DMS153 (cell line): ENCODE measurements at regions not wholly inside any gene's neighbourhood (a gene's known extent, or its start where the extent isn't known, plus 50 kb on each side); places are given as distances from the start of the nearest gene placed in this dataset.
"Not testable (repeated sequence)": the region's sequence is repeated elsewhere in the genome, so short reads cannot be mapped to it uniquely, and the experiment has no call there.

ENCODE experiments used
- DNase-seq: peaks from one replicate; lab custom pipeline; 2025; lab: John Stamatoyannopoulos, UW

DNA sequence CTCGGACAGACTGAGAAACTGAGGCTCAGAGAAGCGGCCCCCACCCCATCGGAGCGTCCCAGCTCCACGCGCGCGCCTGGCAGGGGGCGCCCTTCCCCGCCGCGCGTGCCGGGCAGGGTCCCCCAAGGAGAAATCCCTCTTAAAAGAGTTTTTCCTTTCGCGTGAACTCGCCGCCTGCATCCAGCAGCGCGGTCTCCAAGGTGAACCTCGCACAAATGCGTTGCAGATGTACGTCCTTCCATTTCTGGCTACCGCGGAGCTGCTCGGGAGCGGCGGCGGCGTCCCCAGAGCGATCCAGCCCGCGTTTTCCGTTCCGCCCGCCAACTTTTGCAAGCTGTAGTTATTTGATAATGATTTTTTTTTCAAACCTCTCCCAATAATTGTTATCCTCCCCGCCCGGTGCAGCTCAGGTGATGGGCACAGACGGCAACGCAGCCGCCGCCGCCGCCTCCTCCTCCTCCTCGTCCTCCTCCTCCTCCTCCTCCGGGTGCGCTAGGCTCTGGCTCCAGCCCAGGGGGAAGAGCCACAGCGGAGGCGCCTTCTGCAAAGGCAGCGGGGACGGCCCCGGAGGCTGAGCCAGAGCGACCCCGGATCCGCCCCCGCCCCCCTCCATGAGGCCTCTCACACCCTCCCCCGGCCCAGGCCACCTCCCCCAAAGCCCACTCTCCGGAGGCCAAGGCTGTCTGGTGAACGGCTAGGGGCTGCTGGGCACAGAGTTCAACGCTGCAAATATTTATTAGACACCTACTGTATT is 74.0 kb upstream of the CUX1 start:
- DNase-seq, result no peak

DNA sequence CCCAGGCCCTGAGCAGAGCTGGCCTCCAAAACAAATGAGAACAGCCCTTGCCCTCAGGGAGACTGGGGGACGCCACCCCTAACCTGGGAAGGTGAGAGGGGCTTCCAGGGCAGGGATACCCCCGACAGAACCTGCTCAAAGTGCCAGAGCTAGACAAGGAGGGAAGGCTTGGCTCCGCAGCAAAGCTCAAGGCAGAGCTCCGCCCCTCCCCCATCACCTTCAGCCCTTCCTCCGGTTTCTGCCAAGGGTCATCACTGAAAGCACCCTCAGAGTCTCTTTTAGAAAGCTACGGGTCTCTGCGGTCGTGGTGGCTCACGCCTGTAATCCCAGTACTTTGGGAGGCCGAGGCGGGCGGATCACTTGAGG is 73.4 kb upstream of the CUX1 start:
- no peak for DNase-seq

DNA sequence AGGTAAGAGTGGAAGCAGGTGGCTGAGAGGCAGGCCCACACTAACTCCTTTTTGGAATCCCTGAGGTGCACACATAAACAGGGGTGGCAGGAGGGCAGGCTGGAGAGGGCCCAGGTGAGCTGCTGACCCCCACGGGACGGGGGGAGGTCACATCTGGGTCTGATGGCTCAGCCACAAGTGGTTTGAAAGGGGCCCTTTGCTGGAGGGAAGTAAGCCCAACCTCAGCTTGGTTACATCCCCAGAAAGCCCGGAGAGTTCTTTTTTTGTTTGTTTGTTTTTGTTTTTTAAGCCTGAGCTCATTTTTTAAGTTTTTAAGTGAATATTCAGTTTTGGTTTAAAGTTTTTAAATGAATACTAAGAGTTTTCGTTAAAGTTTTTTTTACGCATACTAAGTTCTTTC is 72.8 kb upstream of the CUX1 start:
- DNase-seq, result no peak

DNA sequence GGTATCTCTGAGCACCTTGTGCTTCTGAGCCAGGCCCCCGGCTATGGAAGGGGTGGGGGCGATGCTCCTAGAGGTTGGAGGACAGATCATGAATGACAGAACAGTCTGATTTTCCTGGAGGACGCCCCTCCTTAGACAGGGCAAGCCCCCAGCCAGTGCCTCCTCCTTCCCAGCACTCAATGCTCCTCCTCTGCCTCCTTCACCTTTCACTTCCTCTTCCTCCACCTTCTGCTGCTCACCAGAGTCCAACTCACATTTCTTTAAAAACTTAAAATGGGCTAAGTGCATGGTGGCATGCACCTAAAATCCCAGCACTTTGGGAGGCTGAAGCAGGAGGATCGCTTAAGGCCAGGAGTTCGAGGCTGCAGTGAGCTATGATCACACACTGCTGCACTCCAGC is 71.1 kb upstream of the CUX1 start:
- DNase-seq, result no peak

DNA sequence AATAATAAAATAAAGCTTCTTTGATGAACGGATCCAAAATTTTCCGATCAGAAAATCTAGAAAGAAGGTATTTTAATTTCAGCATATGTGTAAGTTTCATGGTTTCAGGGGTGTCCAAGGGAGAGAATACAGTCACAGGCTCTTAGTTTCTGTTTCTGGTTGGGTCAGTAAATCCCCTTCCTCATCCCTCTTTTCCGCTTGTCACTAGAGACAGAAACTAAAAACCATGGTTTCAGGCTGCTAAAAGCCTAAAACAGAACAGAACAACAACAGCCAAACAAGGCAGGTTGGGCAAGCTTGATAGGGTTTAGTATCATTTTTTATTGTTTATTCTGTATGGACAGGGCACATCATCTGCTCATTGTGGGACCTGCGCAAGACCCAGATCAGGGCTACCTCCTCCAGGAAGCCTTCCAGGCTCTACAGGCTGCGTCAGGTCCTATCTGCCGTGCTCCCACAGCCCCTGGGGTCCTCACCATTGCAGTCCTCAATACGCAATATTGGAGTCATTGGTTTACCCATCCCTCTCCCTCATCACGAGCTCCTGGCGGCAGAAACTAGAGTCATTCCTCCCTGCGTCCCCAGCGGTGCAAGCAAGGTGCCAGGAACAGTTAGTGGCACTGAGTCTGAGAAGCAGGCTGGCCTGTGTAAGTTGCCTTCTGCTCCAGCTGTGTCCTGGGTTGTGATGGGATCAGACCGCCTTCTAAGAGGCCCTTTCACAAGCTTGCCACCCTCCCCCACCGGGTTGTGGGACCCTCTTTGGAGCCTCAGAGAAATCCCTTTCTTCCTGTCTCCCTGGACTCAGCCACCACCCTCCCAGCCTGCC is 70.2 kb upstream of the CUX1 start:
- no peak for DNase-seq

DNA sequence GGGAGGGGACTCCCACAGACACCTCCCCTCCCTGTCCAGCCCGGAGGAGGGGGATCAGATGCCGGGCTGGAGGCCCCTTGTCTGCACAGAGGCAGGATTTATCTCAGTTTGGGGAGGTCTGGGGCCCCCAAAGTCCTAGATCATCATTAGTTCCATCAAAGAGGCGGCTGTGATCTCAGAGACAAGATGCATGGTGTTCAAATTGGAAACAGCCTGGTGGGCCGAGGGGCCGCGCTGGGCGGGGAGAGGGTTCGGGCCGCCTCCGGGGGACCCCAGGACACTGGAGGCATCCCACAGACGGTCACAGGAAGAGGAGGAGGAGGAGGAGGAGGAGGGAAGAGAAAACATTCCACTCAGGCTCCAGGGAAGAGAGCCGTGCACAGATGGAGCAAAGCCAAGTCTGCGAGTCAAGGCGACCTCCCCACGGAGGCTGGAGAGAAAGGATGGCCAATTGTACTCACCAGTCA is 69.5 kb upstream of the CUX1 start:
- DNase-seq, result no peak

DNA sequence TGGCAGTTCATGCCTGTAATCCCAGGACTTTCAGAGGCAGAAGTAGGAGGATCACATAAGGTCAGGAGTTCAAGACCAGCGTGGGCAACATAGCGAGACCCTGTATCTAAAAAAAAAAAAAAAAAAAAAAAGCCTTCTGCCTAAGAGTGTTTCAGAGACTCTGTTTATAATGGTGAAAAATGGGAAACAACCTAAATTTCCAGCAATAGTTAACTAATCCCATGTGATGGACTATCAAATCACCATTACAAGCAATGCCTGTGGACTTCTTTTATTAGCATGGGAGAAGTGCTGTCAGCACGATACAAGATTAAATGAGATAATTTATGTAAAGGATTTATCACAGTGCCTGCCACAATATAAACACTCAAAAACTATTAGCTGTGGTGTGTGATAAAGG is 67.5 kb upstream of the CUX1 start:
- no peak for DNase-seq

DNA sequence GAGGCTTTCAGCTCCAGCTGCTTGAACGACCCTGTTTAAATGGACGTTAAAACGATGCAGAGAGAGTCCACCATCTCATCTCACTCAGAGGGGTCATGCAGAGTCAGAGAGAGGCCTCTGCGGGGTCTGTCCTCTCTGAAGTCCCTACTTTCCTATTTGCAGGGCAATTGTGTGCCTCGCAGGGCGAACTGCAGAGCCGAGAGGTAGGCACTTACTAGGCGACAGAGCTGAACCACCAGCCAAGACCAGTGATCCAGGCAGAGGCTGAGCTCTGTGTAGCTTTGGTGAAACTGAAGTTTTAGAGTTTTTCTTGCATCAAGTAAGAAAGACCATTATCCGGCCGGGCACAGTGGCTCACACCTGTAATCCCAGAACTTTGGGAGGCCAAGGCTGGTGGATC is 64.1 kb upstream of the CUX1 start:
- no peak for DNase-seq

DNA sequence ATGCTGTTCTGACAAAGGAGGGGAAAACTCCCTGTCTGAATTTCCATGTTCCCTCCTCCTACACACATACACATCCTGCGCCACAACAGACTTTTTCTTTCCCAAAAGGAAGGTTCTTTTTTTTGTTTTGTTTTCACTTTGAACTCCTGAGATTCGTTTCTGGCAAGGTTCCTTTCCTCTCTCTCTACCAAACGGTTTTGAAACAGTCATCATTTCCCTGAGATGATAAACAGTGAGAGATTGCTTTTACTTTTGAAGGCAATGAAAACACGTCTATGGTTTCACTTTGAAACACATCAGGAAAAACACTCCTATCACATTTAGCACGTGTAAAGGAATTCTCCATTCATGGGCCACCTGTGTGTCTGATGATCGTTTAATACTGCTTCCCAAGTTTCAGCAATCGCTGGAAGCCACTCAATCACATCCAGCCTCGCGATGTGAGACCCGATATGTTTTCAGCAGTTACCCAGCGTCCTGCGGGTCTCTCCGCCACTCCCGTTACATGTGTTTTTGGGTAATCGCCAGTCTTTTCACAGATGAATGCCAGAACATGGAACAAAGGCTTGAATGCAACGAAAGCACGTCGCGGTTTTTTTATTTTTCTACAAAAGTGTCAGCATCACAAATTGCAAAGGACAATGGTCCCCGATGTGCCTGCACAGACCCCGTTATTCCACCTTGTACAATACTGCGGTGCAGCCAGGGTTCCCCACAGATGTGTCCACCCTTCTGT is 62.8 kb upstream of the CUX1 start:
- DNase-seq, result no peak

DNA sequence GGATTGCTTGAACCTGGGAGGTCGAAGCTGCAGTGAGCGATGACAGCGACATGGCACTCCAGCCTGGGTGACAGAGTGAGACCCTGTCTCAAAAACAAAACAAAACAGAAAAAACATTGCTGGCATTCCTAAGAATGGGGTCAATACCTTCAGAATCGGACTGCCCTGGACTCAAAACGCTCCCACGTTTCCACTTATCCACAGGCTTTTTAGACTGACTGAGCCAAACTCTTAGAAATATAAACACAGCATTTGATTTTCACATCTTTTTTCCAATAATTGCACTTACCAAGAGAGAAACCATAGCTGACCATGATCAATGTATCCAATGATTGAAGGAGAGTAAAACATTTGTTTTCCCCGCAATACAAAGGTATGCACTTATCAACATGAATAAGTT is 59.5 kb upstream of the CUX1 start:
- DNase-seq, result no peak

DNA sequence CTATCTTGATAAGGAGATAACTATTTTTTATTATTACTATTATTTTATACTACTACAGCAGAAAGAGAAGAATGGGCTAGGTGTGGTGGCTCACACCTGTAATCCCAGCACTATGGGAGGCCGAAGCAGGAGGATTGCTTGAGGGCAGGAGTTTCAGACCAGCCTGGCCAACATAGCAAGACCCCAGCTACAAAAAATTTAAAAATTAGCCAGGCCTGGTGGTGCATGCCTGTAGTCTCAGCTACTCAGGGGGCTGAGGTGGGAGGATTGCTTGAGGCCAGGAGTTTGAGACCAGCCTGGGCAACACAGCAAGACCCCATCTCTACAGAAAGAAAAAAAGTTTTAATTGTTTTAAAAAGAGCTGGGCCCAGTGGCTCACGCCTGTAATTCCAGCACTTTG is 58.9 kb upstream of the CUX1 start:
- not testable (repeated sequence) for DNase-seq

DNA sequence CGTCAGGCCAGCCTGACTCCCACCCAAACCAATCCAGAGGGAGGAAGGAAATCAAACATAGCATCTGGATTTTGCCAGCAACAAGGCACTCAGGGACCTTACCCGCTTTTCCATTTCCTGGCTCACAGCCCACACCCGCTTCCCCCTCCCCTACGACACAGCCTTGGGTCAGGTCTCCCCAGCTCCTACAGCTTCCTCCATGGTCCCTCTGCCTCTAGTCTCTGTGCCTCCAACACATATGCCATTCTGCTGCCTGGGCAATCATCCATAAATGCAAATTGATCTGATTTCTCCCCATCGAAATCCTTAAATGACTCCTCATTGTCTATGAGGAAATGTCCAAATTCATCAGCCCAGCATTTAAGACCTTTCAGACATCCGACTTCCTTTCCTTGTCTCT is 53.2 kb upstream of the CUX1 start:
- no peak for DNase-seq

DNA sequence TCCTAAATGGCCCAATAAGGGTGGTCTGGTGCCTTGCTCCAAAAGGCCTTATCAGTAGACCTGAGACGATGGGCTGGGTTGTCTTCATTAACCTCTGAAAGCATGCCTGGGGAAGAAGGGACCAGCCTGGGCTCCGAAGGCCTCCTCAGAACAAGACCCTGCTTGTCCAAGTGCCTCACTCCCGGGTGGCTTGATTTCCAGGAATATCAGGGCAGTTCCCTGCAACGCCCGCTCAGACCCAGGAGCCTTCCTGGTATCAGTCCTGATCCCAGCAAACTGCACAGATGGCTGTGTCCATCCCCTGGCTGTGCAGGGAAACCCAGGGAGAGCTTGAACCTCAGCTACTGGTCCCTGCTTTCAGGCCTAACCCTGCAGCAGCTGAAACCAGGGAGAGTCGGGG is 49.9 kb upstream of the CUX1 start:
- no peak for DNase-seq
